Jurkat, Clone E6-1 (cell line): ENCODE measurements at regions not wholly inside any gene's neighbourhood (a gene's known extent, or its start where the extent isn't known, plus 50 kb on each side); places are given as distances from the start of the nearest gene placed in this dataset.

Experiments
- DNase-seq: peaks from one replicate; pipeline ENCODE4 v3.0.0-alpha.2; 2011; ENCODE audit warnings: low read depth, low spot score
- H3K4me3 ChIP-seq: 2 replicates; pipeline ENCODE4 v1.5.1; 2011; ENCODE audit warnings: mild to moderate bottlenecking, low read length, control low read depth, moderate library complexity

DNA sequence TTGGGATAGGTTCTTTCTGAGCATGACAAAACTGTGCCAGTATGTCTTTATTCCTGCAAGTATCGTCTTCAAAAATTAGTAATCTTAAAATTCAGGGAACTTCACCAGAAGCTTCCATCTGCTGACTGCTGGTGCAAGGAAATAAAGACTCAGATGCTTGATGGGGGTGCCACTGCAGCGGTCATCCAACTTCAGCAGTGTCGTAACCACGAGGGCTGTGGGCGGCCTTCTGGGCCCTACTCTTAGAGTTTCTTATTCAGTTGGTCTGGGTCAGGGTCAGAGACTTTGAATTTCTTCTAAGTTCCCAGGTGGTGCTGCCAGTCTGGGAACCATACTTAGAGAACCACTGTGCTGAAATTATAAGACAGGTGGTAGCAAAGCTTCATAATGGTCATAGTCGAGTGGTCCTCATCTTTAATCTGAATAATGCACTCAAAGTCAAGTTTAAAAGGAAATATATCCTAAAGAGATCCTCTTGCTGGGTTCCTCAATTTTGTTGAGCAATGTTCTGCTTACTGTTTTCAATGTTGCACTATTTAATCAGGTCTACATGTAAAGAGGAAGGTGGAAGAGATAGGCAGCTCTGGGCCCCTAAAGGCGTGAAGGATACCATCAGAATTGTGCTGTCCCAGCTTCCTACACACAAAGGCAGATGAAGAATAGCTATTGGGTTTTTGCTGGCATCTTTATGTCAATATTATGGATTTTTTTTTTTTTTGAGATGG lies 165.4 kb upstream of the GMDS start:
- no peak overlapping the region for H3K4me3 ChIP-seq
- no peak for DNase-seq

DNA sequence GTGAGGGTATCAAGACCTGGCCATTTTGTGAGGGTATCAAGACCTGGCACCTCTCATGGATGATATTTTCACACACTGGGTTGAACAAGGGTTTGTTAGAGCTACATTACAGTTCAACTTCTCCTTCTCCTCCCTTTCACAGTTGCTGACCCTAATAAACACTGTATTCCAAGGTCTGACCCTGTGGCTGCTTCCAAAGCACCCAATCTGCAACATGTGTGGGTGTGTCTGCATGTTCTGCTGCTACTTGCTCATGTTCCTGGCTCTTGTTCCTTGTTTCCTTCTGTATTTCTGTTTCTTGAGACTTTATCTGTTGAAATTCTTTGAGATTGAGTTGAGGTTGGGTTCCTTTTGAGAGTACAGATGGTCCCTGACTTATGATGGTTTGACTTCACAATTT lies 162.1 kb upstream of the GMDS start:
- no peak for DNase-seq
- no peak overlapping the region for H3K4me3 ChIP-seq

- H3K4me3 ChIP-seq = no peak overlapping the region
- no peak for DNase-seq
Measured at GRCh38 chr6:2404211-2404929, 159.0 kb upstream of the GMDS start.

DNA sequence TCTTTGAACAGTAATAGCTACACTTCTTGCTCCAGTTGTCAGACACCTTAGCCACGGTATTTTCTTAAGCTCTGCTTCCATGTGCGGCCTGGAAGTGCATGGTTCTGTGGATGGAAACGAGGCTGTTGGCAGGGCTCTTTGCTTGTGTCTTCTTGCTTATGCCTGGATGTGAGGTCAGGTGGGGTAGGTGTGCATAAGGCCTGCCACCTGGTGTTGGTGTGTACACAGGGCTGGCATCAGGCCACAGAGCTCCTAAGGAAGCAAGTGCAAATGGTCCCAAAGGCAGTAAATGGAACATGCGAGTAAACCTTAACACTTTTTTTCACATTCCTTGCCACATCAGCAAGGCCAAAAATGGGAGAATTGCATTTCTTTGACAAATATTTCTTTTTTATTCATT lies 158.1 kb upstream of the GMDS start:
- no peak overlapping the region for H3K4me3 ChIP-seq
- no peak for DNase-seq

GRCh38 chr6:2396846-2397630 lies 151.6 kb upstream of the GMDS start:
- DNase-seq = no peak
- H3K4me3 ChIP-seq = no peak overlapping the region

DNA sequence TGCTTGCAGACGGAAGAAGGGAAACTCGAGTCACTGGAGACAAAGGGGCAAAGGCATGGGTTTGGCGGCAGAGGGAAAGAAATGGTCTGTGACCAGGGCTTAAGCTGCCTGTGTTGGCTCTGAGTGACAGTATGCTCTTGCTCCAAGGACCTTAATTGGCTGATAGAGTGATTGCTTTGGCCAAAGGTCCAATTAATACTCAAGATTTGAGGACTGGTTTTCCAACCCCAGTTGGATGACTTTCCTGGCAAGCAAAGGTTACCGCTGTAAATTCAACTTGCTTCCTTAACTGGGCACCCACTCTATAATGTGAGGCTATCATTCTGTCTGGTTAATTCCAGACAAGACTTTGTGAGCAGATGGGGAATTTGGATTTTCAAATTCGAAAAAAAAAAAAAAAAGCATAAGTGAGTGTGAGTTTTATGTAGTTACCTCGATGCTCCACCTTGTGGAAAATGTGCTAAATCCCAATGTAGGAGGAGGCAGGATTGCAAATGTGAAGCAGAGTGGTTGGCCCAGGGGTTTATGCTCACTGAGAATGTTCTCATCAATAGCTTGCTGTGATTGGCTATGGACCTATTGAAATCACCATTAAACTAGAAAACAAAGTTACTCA lies 150.7 kb upstream of the GMDS start:
- DNase-seq = peak; percentile 10
- H3K4me3 ChIP-seq = no peak overlapping the region

- H3K4me3 ChIP-seq = no peak overlapping the region
- no peak for DNase-seq
Measured at GRCh38 chr6:2388554-2389324, 143.3 kb upstream of the GMDS start.

- DNase-seq = no peak
Measured at GRCh38 chr6:2387445-2387844, 142.0 kb upstream of the GMDS start.

DNA sequence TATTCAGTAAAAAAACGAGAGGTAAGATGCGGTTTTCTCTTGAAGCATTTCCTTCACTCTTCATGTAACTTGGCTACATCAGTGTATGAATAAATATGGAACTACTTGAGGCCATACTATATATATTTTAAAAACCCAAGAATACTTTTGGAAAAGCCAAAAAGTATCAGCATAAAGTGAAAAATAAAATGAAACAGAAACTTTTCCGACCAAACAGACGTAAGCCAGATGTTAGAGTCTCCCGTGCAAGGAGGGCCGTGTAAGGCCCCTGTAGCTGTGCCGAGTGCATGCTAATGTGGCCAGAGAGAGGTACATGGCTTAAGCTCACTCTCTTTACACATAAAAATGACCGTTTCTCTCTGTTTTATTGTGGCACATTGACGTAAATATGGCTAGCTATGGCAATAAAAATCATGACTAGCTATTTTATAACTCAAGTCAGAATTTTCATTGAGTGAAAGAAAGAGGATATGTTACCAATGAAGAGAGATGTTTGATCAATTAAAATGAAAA lies 140.1 kb upstream of the GMDS start:
- DNase-seq = no peak

More at GRCh38 chr6:2387445-2387844, 142.0 kb upstream of the GMDS start:
- no peak overlapping the region for H3K4me3 ChIP-seq

GRCh38 chr6:2384528-2384927 lies 139.1 kb upstream of the GMDS start:
- no peak overlapping the region for H3K4me3 ChIP-seq
- no peak for DNase-seq

More for the DNA sequence above, 140.1 kb upstream of the GMDS start:
- H3K4me3 ChIP-seq = no peak overlapping the region

DNA sequence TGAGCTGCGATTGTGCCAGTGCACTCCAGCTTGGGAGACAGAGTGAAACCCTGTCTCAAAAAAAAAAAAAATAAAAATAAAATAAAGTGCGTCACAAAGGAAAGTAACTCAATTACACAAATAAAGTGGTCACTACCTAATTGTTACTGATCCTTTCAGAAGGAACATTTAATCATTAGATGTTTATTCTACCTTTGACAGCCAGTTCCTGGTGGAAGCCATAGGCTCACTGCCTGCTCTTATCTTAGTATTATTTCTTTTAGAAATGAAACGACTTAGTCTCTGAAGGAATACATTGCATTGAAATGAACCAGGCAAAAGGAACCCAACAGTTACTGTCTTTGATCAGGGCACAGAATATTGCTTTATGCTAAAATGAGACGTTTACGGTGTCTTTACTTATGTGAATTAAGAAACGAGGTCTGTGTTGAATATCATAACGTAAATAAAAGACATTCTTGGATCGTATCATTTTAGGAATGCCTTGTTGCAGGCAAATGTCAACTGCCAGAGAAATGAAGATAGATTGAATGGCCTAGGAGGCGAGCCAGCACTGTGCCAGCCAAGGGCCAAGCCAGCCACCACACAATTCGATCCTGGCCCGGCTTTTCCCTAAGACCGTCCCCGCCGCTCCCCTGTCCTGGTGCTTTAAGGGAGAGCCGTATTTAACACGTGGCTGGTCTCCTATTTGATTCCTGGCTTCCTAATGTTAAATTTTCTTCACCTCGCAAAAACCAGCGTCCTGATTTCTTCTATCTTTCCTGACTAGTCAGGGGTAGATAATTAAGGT lies 136.7 kb upstream of the GMDS start:
- DNase-seq = no peak
- no peak overlapping the region for H3K4me3 ChIP-seq

DNA sequence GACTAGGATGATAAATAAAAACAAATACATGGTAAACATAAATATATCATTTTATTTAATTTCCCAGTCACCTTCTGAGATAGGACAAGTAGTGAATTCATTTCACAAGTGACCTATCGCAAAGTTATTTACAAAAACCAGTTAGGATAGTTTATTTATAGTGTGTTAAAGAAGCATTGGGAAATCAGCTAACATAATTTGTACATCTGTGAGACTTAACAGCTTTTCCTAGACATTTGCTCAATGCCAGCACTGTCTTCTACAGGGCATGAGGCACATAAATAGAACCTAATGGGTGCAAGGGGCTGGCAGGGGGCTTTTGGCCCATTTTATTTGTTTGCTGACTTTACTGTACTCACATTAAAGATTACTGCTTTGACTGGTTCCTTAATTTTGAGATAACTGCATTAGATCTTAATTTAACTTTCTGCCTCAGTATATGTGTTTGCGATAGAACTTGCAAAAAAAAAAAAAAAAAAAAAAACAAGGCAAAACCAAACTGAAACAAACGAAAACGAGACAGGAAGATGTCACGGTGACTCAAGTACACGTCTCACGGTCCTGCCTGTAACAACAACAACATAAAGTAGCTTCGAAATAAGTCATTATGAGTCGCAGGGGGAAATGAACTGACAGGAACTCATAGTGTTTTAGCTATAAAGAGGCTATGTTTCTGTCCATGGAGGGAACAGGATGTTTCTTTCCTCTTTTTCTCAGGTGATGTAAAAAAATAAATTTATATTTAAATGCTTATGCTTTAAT lies 133.7 kb upstream of the GMDS start:
- H3K4me3 ChIP-seq = no peak overlapping the region
- DNase-seq = no peak

- H3K4me3 ChIP-seq = no peak overlapping the region
- DNase-seq = no peak
Measured at GRCh38 chr6:2378046-2378657, 132.7 kb upstream of the GMDS start.

DNA sequence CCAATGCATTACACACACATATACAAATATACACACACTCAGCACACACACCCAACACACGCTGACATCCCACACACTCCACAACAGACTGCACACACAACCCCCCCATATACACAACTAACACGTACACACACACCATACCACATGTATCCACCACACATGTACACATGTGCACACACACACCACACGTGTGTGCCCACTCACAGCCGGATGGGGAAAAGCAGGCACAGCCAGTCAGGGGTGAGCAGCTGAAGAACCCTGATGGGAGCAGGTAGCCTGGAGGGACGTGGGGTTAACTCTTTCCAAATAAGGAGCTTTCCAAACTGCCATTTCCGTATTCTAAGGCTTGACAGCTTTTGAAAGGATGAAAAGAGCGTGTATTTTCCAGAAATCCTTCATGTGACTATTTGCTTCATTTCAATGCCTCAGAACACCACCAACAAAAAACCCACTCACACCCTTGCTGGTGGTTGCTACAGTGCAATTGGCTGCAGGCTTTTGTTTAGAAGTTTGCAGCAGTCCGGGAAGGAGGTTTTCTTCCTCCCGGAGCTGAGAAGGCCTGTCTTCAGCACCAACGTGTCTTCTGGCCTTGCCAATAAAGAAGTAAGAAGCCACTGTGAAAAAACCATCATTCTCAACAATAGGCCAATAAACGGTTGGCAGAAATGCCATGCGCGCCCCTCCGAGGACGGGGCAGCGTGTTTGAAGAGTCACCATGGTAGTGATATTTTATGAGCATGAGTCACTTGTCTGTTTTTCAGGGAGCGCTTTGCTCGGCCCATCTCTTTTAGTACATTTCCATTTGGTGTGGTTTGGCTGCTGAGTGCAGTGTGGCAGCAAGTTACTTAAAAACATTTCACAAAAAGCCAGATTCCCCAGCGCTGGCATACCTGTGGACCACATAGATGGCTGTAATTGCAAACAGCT lies 131.3 kb upstream of the GMDS start:
- H3K4me3 ChIP-seq = no peak overlapping the region
- DNase-seq = no peak

DNA sequence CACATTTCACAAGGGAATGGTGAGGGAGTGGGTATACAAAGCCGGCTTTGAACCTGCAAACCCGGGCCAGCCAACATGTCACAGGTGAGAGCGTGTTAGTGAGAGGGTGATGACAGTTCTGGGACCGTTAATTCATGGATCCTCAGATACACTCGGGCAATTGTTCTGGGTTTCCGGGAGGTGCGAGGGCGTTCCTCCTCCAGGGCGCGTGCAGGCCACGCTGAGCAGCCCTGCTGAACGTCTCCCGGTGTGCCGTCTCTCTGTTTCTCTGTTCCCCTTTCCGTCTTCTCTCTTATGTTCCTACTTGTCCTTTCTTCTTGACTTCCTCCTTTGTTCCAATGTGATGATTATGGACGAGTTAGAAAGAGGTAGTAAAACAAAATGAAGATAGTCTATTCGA lies 130.0 kb upstream of the GMDS start:
- DNase-seq = no peak
- H3K4me3 ChIP-seq = no peak overlapping the region

DNA sequence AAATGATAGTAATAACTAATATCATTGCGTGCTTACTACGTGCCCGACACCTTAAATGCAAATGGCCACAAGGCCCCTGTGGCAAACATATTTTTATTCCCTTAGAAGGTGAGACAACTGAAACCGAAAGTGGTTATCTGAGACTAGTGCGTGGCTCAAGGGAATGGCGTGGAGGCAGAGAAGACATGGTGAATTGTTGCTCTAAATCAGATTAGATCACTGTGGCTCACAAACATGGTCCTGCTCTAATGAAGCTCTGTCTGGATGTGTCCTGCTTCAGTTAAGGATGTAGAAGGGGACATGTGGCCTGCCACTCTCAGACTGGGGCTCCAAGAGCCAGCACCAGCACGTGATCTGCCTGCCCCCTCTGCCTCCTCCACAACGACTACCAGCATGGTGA lies 124.2 kb upstream of the GMDS start:
- H3K4me3 ChIP-seq = no peak overlapping the region
- no peak for DNase-seq
